ENCODE measurements at regions not wholly inside any gene's neighbourhood (a gene's known extent, or its start where the extent isn't known, plus 50 kb on each side); places are given as distances from the start of the nearest gene placed in this dataset.

GRCh38 chr11:127126986-127127385 lies 126.4 kb upstream of the KIRREL3 start:
- Histone ChIP-seq H3K4me3 (no peak overlapping the region), H3K4me1 (no peaks in the 10 kb centered on the region), H3K27ac (no peak overlapping the region), H3K36me3 (no peaks in the 10 kb centered on the region), H3K9me3 (no peaks in the 10 kb centered on the region), H3K27me3 (no peaks in the 10 kb centered on the region)
- no peak for DNase-seq
- no peak for FAIRE-seq
- ATAC-seq = no peak
- TF ChIP-seq CTCF (IDR thresholded peaks at IDR 0.05) = no peak
- WGBS, 2 donors = 56 to 59% methylated on average over 3 of the region's 3 CpGs
- intact Hi-C loops (cut with DNase I) = no loop called here

- DNase-seq = no peak
These were observed 118.8 kb upstream of the KIRREL3 start for GRCh38 chr11:127119356-127119755.

DNA sequence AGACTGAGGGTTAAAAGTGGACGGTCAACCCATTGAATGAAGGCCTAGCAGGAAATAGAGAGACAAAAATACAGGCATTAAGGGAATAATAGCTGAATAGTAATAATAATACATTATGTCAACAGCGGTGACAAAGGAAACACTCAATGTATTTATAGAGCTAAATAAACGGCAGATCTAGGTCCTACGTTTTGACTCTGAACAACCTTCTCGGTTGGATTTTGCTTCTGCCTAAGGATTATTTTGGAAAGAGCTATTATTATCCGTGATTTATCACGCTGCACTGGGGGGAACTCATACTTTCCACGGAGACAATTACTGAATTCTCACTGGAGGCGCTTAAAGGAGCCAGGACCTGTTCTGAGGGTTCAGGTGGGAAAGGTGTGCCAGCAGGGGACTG lies 118.2 kb upstream of the KIRREL3 start:
- intact Hi-C loops (cut with DNase I) = no loop called here
- Histone ChIP-seq H3K36me3 (no peaks in the 10 kb centered on the region), H3K27ac (no peak overlapping the region), H3K4me1 (no peaks in the 10 kb centered on the region), H3K4me3 (no peak overlapping the region), H3K27me3 (no peaks in the 10 kb centered on the region), H3K9me3 (no peaks in the 10 kb centered on the region)
- FAIRE-seq (no peak), ATAC-seq (no peak), DNase-seq (no peak)
- WGBS, 2 donors = 66 to 73% methylated on average over 9 of the region's 9 CpGs
- no peak for TF ChIP-seq CTCF (IDR thresholded peaks at IDR 0.05)

More at GRCh38 chr11:127119356-127119755, 118.8 kb upstream of the KIRREL3 start:
- Histone ChIP-seq H3K4me1 (no peaks in the 10 kb centered on the region), H3K9me3 (no peaks in the 10 kb centered on the region), H3K4me3 (no peak overlapping the region), H3K27me3 (no peaks in the 10 kb centered on the region), H3K36me3 (no peaks in the 10 kb centered on the region), H3K27ac (no peak overlapping the region)
- WGBS, 2 donors = 58 to 64% methylated on average over 5 of the region's 5 CpGs
- TF ChIP-seq CTCF (IDR thresholded peaks at IDR 0.05) = no peak
- ATAC-seq (no peak), FAIRE-seq (no peak)
- intact Hi-C loops (cut with DNase I) = no loop called here

GRCh38 chr11:127117231-127117739 lies 116.7 kb upstream of the KIRREL3 start:
- FAIRE-seq (no peak), DNase-seq (no peak), ATAC-seq (peak in 1 of 4 donors; percentile 56)
- H3K9me3 ChIP-seq = no peaks in the 10 kb centered on the region
- intact Hi-C loops (cut with DNase I) = no loop called here
- H3K36me3 ChIP-seq = no peaks in the 10 kb centered on the region
- WGBS, 2 donors = 15 to 16% methylated on average over 4 of the region's 4 CpGs
- H3K27me3 ChIP-seq = no peaks in the 10 kb centered on the region
- H3K4me3 ChIP-seq = no peak overlapping the region
- TF ChIP-seq CTCF (IDR thresholded peaks at IDR 0.05) = no peak
- no peak overlapping the region for H3K27ac ChIP-seq
- H3K4me1 ChIP-seq = no peaks in the 10 kb centered on the region

- H3K4me1 ChIP-seq = no peaks in the 10 kb centered on the region
- no peak for TF ChIP-seq CTCF (IDR thresholded peaks at IDR 0.05)
- no peaks in the 10 kb centered on the region for H3K36me3 ChIP-seq
- no peaks in the 10 kb centered on the region for H3K27me3 ChIP-seq
- intact Hi-C loops (cut with DNase I) = no loop called here
- no peak for FAIRE-seq
- H3K9me3 ChIP-seq = no peaks in the 10 kb centered on the region
- no peak overlapping the region for H3K4me3 ChIP-seq
- no peak for ATAC-seq
- H3K27ac ChIP-seq = no peak overlapping the region
- no peak for DNase-seq
- 83 to 92% methylated on average over 17 of the region's 17 CpGs for WGBS, 2 donors
These were observed 115.3 kb upstream of the KIRREL3 start for GRCh38 chr11:127115844-127116243.

All from pancreas (tissue), 10 donors.